ENCODE measurements at regions not wholly inside any gene's neighbourhood (a gene's known extent, or its start where the extent isn't known, plus 50 kb on each side); places are given as distances from the start of the nearest gene placed in this dataset.

DNA sequence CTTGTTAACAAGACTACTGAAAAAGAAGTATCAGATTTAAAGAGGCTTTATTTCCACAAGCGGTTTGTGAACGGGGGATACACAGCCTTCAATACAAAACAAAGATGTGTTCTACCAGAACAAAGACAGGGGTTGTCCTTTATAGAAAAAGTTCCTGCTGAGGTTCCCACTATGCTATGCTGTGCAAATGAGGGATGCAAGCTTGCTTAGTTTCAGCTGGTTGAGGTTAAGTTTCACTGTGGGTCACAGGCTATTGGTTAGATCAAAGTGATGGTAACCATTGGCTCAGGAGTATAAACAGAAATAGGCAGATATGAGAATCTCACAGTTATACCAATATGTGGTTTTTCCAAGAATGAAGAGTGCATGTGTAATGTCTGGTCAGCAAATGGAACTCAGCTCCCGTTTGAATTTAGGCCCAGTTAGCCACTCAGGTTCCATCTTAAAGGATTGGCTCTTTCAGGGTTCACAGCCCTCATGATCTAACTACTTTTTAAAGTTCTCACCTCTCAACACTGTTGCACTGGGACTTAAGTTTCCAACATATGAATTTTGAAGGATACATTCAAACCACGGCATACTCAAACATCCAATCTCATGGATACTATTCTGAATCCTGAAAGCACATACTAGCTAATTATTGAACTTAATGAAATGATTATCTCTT, 215.4 kb upstream of the DCN start:
- in situ Hi-C loops (cut with MboI; ENCODE audit: low sequenced_read_pairs, unreplicated experiment) = loop anchor here (10.0 to 25.0 kb wide), 4 partner anchors 739 to 1247 kb away; partner anchors contain the start of gene BTG1
- TF ChIP-seq, protein P1, sequence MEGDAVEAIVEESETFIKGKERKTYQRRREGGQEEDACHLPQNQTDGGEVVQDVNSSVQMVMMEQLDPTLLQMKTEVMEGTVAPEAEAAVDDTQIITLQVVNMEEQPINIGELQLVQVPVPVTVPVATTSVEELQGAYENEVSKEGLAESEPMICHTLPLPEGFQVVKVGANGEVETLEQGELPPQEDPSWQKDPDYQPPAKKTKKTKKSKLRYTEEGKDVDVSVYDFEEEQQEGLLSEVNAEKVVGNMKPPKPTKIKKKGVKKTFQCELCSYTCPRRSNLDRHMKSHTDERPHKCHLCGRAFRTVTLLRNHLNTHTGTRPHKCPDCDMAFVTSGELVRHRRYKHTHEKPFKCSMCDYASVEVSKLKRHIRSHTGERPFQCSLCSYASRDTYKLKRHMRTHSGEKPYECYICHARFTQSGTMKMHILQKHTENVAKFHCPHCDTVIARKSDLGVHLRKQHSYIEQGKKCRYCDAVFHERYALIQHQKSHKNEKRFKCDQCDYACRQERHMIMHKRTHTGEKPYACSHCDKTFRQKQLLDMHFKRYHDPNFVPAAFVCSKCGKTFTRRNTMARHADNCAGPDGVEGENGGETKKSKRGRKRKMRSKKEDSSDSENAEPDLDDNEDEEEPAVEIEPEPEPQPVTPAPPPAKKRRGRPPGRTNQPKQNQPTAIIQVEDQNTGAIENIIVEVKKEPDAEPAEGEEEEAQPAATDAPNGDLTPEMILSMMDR (IDR thresholded peaks at IDR 0.05; ENCODE audit: borderline replicate concordance, control extremely low read depth, extremely low read depth, insufficient read depth, missing control alignments) = no peak
- no peak for DNase-seq (ENCODE audit: low spot score)

GRCh38 chr12:91396293-91396692, 213.7 kb upstream of the DCN start:
- in situ Hi-C loops (cut with MboI; ENCODE audit: low sequenced_read_pairs, unreplicated experiment) = loop anchor here (10.0 to 25.0 kb wide), 4 partner anchors 741 to 1249 kb away; partner anchors contain the start of gene BTG1
- no peak for DNase-seq (ENCODE audit: low spot score)
- TF ChIP-seq, protein P1 (IDR thresholded peaks at IDR 0.05; ENCODE audit: borderline replicate concordance, control extremely low read depth, extremely low read depth, insufficient read depth, missing control alignments) = no peak

GRCh38 chr12:91395628-91396135, 213.1 kb upstream of the DCN start:
- TF ChIP-seq, protein P1 (IDR thresholded peaks at IDR 0.05; ENCODE audit: borderline replicate concordance, control extremely low read depth, extremely low read depth, insufficient read depth, missing control alignments) = no peak
- in situ Hi-C loops (cut with MboI; ENCODE audit: low sequenced_read_pairs, unreplicated experiment) = loop anchor here (10.0 to 25.0 kb wide), 4 partner anchors 742 to 1249 kb away; partner anchors contain the start of gene BTG1

DNA sequence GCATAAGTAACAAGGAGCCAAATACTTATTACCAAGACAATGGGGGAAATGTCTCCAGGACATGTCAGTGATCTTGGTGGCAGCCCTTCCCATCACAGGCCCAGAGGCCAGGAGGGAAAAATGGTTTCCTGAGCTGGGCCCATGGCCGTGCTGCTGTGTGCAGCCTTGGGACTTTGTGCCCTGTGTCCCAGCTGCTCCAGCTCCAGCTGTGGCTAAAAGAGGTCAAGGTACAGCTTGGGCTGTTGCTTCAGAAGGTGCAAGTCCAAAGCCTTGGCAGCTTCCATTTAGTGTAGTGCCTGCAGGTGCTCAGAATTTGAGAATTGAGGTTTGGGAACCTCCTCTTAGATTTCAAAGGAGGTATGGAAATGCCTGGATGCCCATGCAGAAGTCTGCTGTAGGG, 212.3 kb upstream of the DCN start:
- in situ Hi-C loops (cut with MboI; ENCODE audit: low sequenced_read_pairs, unreplicated experiment) = loop anchor here (10.0 to 25.0 kb wide), 4 partner anchors 742 to 1250 kb away; partner anchors contain the start of gene BTG1
- no peak for DNase-seq (ENCODE audit: low spot score)
- TF ChIP-seq, protein P1 (IDR thresholded peaks at IDR 0.05; ENCODE audit: borderline replicate concordance, control extremely low read depth, extremely low read depth, insufficient read depth, missing control alignments) = no peak

More at GRCh38 chr12:91395628-91396135, 213.1 kb upstream of the DCN start:
- no peak for DNase-seq (ENCODE audit: low spot score)

DNA sequence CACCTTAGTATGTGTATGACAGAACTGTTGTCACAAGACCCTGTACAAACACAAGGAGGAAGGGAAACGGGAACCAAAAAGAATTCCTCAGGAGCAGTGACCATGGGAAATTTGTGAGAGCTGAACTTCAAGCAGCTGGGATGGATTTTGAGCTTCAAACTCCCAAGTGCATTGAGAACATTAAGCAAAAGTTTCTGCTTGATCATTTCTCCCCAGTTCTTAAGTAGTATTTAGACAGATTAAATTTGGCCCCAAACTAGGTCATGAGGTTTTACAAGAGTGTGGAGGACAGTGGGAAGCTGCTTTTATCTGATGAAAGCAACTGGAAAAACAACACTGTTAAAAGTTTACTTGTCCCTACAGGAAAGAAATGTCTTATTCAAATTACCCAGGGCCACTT, 206.0 kb upstream of the DCN start:
- DNase-seq (ENCODE audit: low spot score) = no peak
- in situ Hi-C loops (cut with MboI; ENCODE audit: low sequenced_read_pairs, unreplicated experiment) = loop anchor here (25.0 kb wide), 3 partner anchors 749 to 1199 kb away; partner anchors contain the start of gene BTG1
- TF ChIP-seq, protein P1 (IDR thresholded peaks at IDR 0.05; ENCODE audit: borderline replicate concordance, control extremely low read depth, extremely low read depth, insufficient read depth, missing control alignments) = no peak

DNA sequence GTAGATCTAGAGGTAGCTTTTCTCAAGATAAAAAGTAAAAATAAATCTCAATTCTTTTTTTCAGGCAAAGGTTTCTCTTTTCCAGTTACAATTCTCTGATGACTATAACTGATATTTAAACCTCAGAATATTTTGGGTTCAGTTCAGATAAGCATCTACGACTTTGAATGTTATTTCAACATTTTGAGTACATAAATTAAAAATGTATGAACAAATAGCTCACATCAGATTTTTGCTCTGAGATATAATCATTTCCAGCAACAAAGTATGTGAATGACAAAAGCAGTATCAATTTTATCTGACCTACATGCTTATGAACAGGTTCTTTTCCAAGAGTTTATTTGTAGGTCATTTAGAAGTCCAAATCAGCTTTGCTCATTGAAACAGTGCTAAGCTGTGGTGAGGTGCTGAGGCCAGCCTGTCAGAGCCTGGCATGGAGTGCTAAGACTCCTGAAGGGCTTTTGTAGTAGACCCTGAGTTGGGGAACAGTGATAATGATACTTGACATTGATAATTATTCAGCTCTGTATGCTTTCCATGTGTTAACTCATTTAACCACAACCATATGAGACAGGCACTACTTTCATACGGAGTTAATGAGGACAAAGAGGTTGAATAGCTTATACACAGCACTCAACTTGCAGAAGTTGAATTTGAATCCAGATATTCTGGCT, 205.0 kb upstream of the DCN start:
- no peak for DNase-seq (ENCODE audit: low spot score)
- TF ChIP-seq, protein P1 (IDR thresholded peaks at IDR 0.05; ENCODE audit: borderline replicate concordance, control extremely low read depth, extremely low read depth, insufficient read depth, missing control alignments) = no peak
- in situ Hi-C loops (cut with MboI; ENCODE audit: low sequenced_read_pairs, unreplicated experiment) = loop anchor here (25.0 kb wide), 3 partner anchors 750 to 1200 kb away; partner anchors contain the start of gene BTG1

All from GM13976 (cell line).